NCI-H2107 treated with DMSO at 0.1 percent for 48 hours (cell line): ENCODE measurements at regions not wholly inside any gene's neighbourhood (a gene's known extent, or its start where the extent isn't known, plus 50 kb on each side); places are given as distances from the start of the nearest gene placed in this dataset.

ENCODE experiments used
- DNase-seq: peaks from one replicate; lab custom pipeline; 2025; ENCODE audit not compliant: unreplicated experiment; lab: John Stamatoyannopoulos, UW

DNA sequence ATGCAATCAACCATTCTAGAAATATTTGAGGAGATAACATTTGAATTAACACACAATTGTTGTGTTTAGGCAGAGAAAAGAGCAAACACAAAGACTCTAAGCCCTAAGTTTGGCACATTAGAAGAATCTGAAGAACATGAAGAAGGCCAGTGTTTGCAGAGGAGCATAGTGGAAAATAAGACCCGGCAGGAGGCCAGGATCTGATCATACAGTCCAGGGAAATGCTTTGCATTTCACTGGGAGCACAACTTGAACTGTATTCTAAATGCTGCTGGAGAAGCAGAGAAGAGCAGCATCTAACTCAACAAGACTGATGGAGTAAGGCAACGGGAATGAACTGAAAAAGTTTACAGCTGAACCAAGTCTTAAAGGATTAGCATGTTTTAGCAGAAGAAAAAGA is 463.4 kb downstream of the ZNF608 start:
- no peak for DNase-seq

DNA sequence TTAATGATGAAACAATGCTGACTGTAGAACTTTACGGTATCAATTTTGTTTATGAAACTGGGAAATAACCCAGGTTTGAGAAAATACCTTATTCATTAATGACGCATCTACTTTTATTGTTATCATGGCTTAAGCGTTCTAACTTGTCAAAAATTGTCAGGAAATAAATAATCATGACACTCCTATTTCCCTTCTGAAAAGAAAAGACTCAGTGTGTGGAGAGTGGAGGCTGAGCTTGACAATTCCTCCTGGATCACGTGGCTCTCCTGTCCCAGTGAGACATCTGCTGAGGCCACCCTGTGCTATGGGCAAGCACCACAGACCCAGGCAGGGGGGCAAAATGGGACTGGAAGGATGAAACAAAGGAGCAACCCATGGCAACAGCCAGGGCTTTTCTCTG is 466.4 kb downstream of the ZNF608 start:
- no peak for DNase-seq

- DNase-seq, result no peak
Measured at GRCh38 chr5:124279146-124279876, 467.1 kb downstream of the ZNF608 start.

- no peak for DNase-seq
Measured at GRCh38 chr5:124278636-124279035, 467.8 kb downstream of the ZNF608 start.

DNA sequence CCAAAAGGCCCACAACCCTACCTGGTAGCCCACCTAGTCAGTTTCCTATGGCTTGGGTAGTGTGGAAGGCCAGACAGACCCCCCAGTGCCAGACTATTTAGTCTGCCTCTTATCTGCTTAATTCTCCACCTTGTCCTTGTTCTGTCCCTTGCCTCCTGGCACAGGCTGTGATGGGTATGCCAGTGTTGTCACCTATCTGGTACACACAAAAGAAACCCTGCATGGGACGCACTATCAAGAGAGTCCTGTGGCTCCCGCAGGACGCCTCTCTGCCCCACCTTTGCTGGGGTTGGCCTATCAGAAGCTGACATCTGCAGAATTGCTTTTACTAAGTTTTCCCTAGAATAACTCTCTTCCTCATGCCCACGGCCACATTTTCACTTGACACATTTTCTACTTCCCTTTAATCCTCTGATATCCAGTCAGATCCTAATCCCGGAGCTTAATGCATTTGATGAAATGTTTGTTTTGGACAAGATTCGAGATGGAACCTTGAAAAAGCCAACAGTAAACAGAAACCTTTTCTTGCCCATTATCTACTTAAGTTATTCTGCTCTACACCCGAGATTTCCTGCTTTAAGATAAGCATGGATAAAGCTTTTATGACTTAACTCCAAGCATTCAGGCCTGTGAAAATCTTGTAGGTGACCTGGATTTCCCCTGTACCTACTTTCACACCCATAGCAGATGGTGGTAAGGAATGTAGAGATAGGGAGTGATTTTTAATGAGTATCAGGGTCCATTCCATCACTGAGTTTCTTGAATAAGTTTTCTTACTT is 468.5 kb downstream of the ZNF608 start:
- DNase-seq, result no peak

DNA sequence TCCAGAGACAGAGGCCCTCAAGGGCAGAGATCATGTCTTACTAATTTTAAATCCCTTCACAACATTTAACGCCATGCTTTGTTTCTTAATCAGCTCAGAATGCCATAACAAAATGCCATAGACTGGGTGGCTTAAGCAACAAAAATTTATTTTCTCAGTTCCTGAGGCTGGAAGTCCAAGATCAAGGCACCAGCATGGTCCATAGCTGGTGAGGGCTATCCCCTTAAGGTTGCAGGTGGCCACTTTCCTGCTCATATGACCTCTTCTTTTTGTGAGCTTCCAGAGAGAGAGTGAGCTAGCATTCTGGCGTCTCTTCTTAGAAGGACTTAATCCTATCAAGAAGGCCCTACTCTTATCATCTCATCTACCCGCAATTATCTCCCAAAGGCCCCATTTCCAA is 470.3 kb downstream of the ZNF608 start:
- DNase-seq, result no peak

- no peak for DNase-seq
Measured at GRCh38 chr5:124274949-124275348, 471.5 kb downstream of the ZNF608 start.

GRCh38 chr5:124264499-124264898 is 481.9 kb downstream of the ZNF608 start:
- DNase-seq, result no peak

GRCh38 chr5:124263680-124264491 is 482.6 kb downstream of the ZNF608 start:
- DNase-seq, result peak; percentile 54

- DNase-seq, result no peak
Measured at GRCh38 chr5:124262991-124263571, 483.4 kb downstream of the ZNF608 start.

GRCh38 chr5:124262470-124262869 is 484.0 kb downstream of the ZNF608 start:
- DNase-seq, result no peak

DNA sequence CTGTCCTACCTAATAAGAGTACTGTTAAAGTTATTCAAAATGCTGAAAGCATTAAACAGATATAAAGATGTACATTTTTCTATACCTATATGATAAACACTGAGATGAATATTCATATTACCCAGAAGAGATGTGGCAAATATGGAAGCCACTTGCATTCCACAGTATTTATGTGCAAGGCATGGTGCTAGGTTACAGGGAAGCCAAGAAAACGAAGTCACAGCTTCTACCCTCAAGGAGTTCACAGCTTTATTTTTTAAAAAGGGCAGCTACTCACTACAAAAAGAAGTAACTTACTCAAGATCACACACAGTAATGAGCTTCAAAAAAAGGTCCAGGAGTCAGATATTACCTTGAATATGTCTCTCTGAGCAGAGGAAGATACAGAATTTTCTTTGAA is 484.6 kb downstream of the ZNF608 start:
- no peak for DNase-seq

DNA sequence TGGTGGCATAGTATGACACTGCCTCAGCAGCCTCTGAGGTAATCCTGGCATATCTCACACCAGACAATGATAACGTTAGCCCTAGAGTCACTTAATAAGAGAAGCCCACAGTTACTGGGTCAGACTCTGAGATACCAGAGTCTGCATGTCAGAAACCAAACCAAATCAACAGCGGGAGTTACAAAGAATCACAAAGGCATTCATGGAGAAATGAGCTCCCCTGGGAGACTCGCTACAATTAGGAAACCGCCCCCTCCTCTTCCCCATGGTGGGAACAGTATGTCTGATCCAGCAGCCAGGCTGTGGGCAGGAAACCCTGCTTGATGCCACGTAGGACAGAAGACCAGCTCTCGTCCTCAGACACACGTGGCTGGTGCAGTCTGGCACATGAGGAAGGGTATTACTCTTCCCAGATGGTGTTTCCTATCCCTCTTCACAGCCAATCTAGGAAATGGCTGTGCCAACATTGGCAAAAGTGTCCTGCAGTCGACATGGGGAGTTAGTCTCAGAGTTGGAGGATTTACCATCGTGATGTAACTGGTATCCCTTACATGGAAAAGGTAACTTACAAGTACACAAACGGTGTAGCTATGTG is 485.4 kb downstream of the ZNF608 start:
- no peak for DNase-seq

- no peak for DNase-seq
Measured at GRCh38 chr5:124259017-124259416, 487.4 kb downstream of the ZNF608 start.

DNA sequence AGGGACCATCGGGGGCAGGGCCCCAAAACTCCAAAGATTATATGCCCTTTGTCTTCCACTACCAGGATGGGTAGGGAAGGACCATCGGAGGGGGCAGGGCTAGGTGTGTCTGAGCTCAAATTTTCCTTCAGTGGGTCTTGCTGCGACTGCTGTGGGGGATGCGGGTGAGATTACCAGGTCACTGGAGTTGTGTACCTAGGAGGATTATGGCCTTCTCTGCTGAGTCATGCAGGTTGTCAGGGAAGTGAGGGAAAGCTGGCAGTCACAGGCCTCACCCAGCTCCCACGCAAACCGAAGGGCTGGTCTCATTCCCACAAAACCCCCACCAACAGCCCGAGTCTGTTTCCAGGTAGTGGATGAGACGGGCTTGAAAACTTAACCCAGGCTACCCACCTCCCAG is 489.4 kb downstream of the ZNF608 start:
- DNase-seq, result no peak

DNA sequence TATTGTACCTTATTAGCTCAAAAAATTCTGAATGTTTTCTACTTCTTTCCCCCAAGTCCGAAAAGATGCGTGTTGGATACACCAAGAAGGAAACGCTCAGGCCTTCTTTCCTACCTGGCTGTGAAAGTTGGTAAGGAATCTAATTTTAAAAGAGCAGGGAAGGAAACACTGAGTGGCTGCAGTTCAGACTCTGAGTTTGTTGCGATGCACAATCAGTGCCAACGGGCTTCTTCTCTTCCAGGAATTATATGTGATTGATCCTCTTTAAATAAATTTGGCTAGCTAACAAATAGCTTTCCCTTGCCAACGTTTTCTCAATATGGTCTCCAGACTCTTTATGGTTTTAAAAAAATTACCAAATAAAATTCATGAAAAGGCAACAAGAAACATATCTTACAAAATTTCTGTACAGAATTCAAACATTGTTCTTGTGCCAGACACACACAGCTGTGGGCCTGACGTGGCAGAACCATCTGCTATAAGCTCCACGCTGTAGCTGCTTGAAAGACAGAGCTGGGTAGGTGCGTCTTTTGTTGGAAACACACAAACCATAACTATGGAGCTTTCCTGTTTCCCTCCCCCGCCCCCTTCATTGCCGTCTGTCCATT is 493.1 kb downstream of the ZNF608 start:
- no peak for DNase-seq

DNA sequence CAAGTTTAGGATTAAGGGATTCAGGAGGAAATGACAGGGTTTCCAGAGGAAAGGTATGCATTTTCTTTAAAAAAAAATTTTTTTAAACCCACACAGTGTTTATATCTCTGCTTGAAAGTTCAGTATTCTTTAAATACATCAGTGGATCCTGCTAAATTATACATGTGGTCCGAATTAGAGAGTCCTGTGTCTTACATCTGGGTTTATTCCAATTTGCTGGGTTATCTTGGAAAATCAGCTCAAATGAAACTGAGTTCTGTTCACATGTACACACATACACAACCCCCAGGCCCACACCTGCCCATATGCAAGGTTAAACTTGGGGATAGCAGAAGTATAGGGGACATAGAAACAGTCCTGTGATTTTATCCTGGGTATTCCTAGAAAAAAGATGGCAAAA is 493.7 kb downstream of the ZNF608 start:
- no peak for DNase-seq

DNA sequence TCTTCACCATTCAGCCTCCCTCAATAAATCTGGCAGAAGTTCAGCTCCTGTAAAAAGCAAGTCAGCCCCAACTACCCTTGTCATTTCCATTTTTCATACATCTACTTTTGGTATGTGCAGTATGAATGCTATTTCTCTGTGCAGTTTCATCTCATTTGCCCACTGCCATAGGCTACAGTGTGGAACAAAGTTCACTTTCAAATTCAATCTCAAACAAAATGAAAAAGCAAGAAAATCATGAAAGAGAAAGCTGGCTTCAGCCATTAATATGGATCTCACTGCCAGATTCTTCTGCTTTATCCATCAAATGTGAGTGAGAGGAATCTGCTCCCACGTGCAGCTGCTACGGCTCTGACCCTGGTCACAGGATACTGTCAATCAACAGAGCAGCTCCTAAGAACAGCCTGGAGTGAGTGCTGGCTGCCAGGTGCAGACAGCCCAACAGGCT is 494.2 kb downstream of the ZNF608 start:
- no peak for DNase-seq

DNA sequence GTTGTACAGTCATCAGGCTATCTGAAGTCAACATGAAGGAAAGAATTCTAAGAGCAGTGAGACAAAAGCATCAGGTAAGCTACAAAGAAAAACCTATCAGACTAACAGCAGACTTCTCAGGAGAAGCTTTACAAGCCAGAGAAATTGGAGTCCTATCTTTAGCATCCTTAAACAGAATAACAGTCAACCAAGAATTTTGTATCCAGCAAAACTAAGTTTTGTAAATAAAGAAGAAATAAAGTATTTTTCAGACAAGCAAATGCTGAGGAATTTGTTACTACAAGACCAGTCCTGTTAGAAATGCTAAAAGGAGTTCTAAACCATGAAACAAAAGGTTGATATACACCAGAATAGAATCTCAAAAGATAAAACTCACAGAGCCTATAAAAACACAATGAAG is 501.2 kb downstream of the ZNF608 start:
- no peak for DNase-seq

DNA sequence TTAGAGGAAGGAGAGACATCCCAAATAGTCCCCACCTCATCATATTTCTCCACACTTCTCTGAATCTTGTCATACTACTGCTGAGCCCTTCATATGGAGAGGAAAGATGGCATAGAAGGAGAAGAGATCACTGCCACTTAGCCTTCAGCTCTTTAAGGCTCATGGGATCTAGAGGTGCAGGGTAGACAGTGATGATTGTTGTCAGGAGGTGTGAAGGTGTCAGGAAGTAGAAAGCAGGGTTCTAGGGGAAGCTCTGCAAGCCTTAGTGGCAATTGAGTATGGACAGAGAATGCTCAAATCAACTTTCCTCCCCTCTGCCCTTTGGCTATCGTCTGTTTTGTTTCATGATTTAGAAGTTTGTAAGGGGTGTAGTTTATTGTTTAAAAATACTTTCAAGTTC is 505.7 kb downstream of the ZNF608 start:
- no peak for DNase-seq

DNA sequence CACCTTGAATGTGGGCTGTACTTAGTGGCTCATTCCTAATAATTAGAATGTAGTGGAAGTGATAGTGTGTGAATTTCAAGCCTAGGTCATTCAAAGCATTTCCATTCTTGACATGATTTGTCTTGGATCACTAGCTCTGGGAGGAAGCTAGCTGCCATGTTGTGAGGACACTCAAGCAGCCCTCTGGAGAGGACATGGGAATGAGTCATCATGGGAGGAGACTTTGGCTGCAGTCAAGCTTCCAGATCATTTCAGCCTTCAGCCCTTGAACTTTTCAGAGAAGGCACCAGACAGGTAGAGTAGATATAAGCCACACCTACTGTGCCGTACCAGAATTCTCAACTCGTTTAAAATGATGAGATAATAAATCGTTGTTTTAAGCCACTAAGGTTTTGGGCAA is 506.9 kb downstream of the ZNF608 start:
- no peak for DNase-seq
